Skeletal muscle satellite cell (primary cell): ENCODE measurements at regions not wholly inside any gene's neighbourhood (a gene's known extent, or its start where the extent isn't known, plus 50 kb on each side); places are given as distances from the start of the nearest gene placed in this dataset.

ENCODE experiments used
- H3K27me3 ChIP-seq: 2 replicates; pipeline ENCODE4 v1.7.0; 2013; ENCODE audit warnings: low read length; ENCODE audit not compliant: control insufficient read depth, insufficient read depth
- H3K36me3 ChIP-seq: 2 replicates; pipeline ENCODE4 v1.7.0; 2013; ENCODE audit warnings: mild to moderate bottlenecking, control low read depth, low read length; ENCODE audit not compliant: insufficient read depth
- H3K4me1 ChIP-seq: 2 replicates; pipeline ENCODE4 v1.7.0; 2013; ENCODE audit warnings: low read length; ENCODE audit not compliant: control insufficient read depth, insufficient read depth
- H3K4me2 ChIP-seq: 2 replicates; pipeline ENCODE4 v1.7.0; 2013; ENCODE audit warnings: mild to moderate bottlenecking, low read length
- H3K4me3 ChIP-seq: 2 replicates; pipeline ENCODE4 v1.7.0; 2013; ENCODE audit warnings: low read length
- H3K9ac ChIP-seq: 2 replicates; pipeline ENCODE4 v1.7.0; 2013; ENCODE audit warnings: mild to moderate bottlenecking, low read depth, low read length, moderate library complexity
- H3K9me3 ChIP-seq: replicated peaks from 2 replicates; pipeline ENCODE4 v1.7.0; 2013; ENCODE audit warnings: mild to moderate bottlenecking, control low read depth, low read length

DNA sequence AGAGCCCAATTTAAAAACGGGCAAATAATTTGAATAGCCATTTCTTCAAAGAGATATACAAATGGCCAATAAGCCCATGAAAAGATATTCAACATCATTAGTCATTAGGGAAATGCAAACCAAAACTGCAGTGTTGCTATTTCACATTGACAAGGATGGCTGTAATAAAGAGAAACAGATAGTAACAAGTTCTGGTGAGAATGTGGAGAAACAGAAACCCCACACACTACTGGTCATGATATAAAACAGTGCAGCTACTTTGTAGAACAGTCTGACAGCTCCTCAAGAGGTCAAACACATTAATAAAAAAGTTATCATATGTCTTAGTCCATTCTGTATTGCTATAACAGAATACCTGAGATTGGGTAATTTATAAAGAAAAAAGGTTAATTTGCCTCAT is 237.0 kb upstream of the GRAMD2B start:
- H3K4me3 ChIP-seq = no peak overlapping the region
- H3K4me1 ChIP-seq = no peaks in the 10 kb centered on the region
- no peaks in the 10 kb centered on the region for H3K9me3 ChIP-seq
- no peak overlapping the region for H3K4me2 ChIP-seq
- H3K9ac ChIP-seq = no peak overlapping the region
- no peaks in the 10 kb centered on the region for H3K27me3 ChIP-seq
- H3K36me3 ChIP-seq = no peaks in the 10 kb centered on the region

DNA sequence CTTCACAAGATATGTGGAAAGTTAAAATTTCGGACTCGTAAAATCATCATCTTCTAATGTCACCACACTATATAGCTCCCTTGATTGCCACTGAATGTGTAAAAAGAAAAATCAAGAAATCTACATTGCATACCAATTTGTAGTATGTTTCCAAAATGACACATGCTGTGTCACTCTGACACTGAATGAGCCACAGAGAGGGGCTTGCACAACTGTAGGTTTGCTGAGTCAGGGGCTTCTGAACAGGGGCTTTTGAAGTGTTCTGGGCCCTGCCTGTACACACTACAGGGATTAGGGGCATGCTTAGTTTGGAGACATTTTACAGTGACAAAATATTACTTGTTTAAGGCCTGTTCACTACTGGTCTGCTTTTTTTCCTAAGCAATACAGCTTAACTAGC is 234.4 kb upstream of the GRAMD2B start:
- no peak overlapping the region for H3K4me3 ChIP-seq
- H3K27me3 ChIP-seq = no peaks in the 10 kb centered on the region
- no peaks in the 10 kb centered on the region for H3K9me3 ChIP-seq
- H3K4me1 ChIP-seq = no peaks in the 10 kb centered on the region
- H3K36me3 ChIP-seq = no peaks in the 10 kb centered on the region
- H3K4me2 ChIP-seq = no peak overlapping the region
- H3K9ac ChIP-seq = no peak overlapping the region

DNA sequence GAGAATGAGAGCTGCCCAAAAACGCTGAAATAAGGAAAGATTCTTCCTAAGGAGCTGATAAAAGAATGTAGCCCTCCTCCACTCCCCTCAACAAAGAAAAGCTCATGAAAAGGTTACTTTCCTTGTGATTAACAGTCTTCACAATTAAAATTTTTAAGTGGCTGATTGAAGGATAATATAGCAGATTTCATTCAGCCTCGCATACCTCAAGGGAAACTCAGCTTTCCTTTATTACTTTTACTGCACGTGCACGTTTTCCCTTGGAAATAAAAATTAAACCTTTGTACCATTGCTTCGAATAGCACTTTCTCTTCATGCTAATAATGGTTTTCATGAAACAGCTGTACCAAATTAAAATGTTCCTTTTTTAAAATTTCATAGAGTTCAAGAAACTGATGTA is 234.0 kb upstream of the GRAMD2B start:
- Histone ChIP-seq H3K36me3 (no peaks in the 10 kb centered on the region), H3K4me3 (no peak overlapping the region), H3K4me2 (no peak overlapping the region), H3K4me1 (no peaks in the 10 kb centered on the region), H3K9ac (no peak overlapping the region), H3K27me3 (no peaks in the 10 kb centered on the region), H3K9me3 (no peaks in the 10 kb centered on the region)

DNA sequence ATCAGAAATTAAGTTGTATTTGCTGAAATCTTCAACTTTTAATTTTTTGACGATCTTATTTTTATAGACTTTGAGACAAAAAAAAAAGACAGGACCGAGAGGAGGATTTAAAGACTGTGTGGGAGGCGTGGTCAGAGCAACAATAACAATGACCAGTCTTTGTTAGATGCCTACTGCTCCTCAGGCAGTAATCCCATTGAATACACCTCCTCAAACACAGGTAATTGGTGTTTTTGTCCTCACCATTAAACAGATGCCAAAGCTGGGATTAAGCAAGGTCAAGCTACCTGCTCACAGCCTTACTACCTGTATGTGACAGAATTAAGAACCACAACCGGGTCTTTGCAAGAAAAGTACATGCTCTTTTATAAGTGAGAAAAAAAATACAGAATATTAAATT is 233.3 kb upstream of the GRAMD2B start:
- Histone ChIP-seq H3K4me3 (no peak overlapping the region), H3K9me3 (no peaks in the 10 kb centered on the region), H3K27me3 (no peaks in the 10 kb centered on the region), H3K9ac (no peak overlapping the region), H3K4me1 (no peaks in the 10 kb centered on the region), H3K36me3 (no peaks in the 10 kb centered on the region), H3K4me2 (no peak overlapping the region)

DNA sequence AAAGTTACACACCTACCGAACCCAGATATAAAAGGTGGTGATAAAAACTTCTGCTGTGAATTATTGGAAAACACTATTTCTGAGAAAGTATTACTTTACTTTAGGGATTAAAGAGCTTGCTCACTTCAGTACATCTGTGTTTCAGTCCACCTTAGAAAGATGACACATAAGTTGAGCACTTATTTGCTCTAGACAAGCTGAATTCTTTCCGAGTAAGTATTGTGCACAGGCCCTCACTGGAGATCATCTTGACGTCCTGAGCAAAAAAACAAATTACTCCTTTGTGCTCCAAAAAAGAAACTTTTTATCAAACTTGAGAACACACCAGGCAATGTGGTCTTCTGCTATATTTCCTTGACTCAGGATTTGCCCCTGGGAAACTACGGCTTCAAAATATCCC is 231.0 kb upstream of the GRAMD2B start:
- H3K4me1 ChIP-seq = no peaks in the 10 kb centered on the region
- H3K9ac ChIP-seq = no peak overlapping the region
- H3K4me2 ChIP-seq = no peak overlapping the region
- no peaks in the 10 kb centered on the region for H3K9me3 ChIP-seq
- H3K4me3 ChIP-seq = no peak overlapping the region
- H3K27me3 ChIP-seq = no peaks in the 10 kb centered on the region
- no peaks in the 10 kb centered on the region for H3K36me3 ChIP-seq

DNA sequence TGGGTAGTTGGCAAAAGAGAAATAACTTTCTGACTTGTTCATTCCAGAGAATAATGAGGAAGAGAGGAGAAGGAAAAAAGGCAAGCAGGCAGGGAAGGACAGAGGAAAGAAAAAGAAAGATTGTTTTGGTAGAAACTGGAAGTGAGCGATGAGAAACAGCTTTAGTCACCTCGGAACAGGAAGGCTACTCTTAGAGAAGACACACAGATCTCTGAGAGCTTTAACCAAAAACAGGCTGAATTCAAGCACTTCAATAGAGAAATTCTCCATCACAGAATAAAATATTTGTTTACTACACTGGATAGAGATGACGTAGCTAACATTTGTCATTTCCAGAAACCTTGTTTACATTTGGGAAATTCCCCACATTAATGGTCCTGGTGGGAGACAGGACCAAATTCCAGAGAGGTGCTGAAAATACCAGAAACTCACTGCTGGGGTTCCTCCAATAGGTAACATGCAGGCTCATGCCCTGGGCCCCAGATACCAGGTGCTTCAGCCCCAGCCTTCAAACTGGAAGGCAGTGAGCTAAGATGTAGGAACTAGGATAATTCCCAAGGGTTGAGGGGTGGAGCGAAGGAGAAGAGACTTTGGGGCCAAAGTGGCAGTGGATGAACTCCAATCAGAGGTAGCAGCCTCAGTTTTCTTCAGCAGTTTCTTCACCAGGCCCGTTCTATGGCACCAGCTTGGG is 227.7 kb upstream of the GRAMD2B start:
- Histone ChIP-seq H3K4me3 (no peak overlapping the region), H3K36me3 (no peaks in the 10 kb centered on the region), H3K9me3 (no peaks in the 10 kb centered on the region), H3K27me3 (no peaks in the 10 kb centered on the region), H3K9ac (no peak overlapping the region), H3K4me1 (no peaks in the 10 kb centered on the region), H3K4me2 (no peak overlapping the region)

DNA sequence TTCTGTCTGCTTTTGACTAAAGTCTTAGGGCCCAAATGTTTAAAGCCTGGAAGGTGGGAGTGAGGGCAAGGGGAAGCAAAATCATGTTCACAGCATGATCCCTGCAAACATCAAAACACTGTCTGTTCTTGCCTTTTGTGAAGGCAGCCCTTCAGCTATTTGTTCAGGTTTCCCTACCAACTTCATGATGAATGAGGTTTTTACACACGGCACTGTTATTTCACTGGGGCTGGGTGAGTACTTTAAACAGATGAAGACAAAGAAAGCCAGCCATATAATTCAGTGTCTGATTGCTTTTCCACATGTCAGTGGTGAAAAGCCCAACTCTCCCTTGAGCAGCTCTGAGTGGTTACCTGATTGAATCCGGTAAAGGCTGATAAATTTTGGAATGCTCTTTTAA is 224.7 kb upstream of the GRAMD2B start:
- H3K9ac ChIP-seq = no peak overlapping the region
- no peaks in the 10 kb centered on the region for H3K27me3 ChIP-seq
- H3K9me3 ChIP-seq = no peaks in the 10 kb centered on the region
- no peaks in the 10 kb centered on the region for H3K4me1 ChIP-seq
- no peak overlapping the region for H3K4me3 ChIP-seq
- H3K36me3 ChIP-seq = no peaks in the 10 kb centered on the region
- no peak overlapping the region for H3K4me2 ChIP-seq

DNA sequence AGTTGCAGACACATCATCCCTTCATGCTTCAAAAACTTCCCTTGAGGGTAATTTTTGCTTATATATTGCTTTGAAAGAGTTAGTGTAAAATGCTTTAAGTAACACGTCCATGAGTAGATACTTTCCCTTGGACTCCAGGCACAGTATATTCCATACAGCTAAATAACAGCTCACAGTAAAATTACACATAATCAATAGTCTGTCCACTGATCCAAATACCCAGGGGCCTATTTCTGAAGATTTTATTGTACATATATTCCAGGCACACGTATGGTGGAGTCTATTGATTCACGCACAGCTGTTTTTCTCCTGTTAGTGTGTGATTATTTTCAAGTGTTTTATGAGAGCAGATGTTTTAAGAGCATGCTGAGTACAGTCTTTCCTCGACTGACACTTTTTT is 223.7 kb upstream of the GRAMD2B start:
- Histone ChIP-seq H3K9ac (no peak overlapping the region), H3K4me1 (no peaks in the 10 kb centered on the region), H3K9me3 (no peaks in the 10 kb centered on the region), H3K4me3 (no peak overlapping the region), H3K36me3 (no peaks in the 10 kb centered on the region), H3K4me2 (no peak overlapping the region), H3K27me3 (no peaks in the 10 kb centered on the region)

DNA sequence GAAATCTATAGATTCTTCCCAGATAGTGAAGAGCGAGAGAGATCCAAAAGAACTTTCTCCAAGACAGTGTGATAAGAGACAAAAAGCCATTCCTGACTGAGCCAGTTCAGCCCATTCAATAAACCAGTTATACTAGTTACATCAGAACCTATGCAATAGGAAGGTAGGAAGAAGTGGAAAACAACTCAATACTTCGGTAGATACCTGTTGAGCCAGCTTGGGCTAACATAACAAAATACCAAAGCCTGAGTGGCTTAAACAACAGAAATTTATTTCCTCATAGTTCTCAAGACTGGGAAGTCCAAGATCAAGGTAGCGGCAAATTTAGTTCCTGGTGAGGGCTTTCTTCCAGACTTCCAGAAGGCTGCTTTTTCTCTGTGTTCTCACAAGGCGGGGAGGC is 214.5 kb upstream of the GRAMD2B start:
- Histone ChIP-seq H3K9ac (no peak overlapping the region), H3K9me3 (no peaks in the 10 kb centered on the region), H3K4me2 (no peak overlapping the region), H3K36me3 (no peaks in the 10 kb centered on the region), H3K27me3 (no peaks in the 10 kb centered on the region), H3K4me1 (no peaks in the 10 kb centered on the region), H3K4me3 (no peak overlapping the region)

DNA sequence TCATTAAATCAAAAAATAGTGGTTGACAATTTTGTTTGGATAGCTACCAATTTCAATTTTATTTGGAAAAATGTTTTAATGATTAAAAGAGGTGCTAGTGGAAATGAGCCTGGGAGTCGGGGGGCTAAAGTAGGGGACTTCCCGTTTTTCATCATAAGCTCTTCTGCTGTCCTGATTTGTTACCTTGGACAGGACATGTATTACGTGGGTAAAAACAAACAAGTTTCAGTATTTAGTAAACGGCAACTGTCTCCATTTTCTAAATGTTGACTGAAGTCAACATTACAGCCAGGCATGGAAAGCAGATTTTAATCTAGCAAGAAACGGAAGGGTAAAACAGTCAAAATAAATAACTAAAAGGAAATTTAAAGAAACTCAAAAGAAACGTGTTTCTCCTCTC is 212.3 kb upstream of the GRAMD2B start:
- Histone ChIP-seq H3K4me1 (no peaks in the 10 kb centered on the region), H3K4me3 (no peak overlapping the region), H3K36me3 (no peaks in the 10 kb centered on the region), H3K9me3 (no peaks in the 10 kb centered on the region), H3K4me2 (no peak overlapping the region), H3K9ac (no peak overlapping the region), H3K27me3 (no peaks in the 10 kb centered on the region)

DNA sequence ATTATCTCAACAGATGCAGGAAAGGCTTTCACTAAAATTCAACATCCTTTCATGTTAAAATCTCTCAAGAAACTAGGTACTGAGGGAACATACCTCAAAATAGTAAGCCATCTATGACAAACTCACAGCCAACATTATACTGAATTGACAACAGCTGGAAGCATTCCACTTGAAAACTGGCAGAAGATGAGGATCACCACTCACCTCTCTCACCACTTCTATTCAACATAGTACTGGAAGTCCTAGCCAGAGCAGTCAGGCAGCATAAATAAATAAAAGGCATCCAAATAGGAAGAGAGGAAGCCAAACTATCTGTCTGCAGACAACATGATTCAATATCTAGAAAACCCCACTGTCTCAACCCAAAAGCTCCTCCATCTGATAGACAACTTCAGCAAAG is 203.6 kb upstream of the GRAMD2B start:
- peaks cover 5% of the 10 kb centered on the region for H3K9me3 ChIP-seq
- no peak overlapping the region for H3K4me3 ChIP-seq
- no peak overlapping the region for H3K4me2 ChIP-seq
- H3K36me3 ChIP-seq = no peaks in the 10 kb centered on the region
- no peaks in the 10 kb centered on the region for H3K27me3 ChIP-seq
- no peaks in the 10 kb centered on the region for H3K4me1 ChIP-seq
- H3K9ac ChIP-seq = no peak overlapping the region

DNA sequence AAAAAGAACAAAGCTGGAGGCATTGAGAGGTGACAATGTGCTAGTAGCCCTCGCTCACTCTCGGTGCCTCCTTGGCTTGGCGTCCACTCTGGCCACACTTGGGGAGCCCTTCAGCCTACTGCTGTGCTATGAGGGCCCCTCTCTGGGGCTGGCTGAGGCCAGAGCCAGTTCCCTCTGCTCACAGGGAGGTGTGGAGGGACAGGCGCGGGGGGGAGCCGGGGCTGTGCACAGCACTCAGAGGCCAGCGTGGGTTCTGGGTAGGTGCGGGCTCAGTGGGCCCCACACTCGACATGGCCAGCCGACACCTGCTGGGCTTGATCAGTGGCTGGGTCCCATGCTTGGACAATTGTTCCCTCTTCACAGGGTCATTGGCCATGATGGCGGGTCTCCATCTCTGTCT is 202.5 kb upstream of the GRAMD2B start:
- Histone ChIP-seq H3K36me3 (no peaks in the 10 kb centered on the region), H3K9ac (no peak overlapping the region), H3K4me2 (no peak overlapping the region), H3K9me3 (peaks cover 5% of the 10 kb centered on the region), H3K27me3 (no peaks in the 10 kb centered on the region), H3K4me1 (no peaks in the 10 kb centered on the region), H3K4me3 (no peak overlapping the region)
